GM19099 (cell line): ENCODE measurements at regions not wholly inside any gene's neighbourhood (a gene's known extent, or its start where the extent isn't known, plus 50 kb on each side); places are given as distances from the start of the nearest gene placed in this dataset.

Experiments
- POLR2A ChIP-seq: IDR thresholded peaks from 3 replicates; pipeline ENCODE4 v1.6.1; 2011; ENCODE audit warnings: low read depth; ENCODE audit not compliant: insufficient read length; ENCODE audit errors: extremely low read depth

DNA sequence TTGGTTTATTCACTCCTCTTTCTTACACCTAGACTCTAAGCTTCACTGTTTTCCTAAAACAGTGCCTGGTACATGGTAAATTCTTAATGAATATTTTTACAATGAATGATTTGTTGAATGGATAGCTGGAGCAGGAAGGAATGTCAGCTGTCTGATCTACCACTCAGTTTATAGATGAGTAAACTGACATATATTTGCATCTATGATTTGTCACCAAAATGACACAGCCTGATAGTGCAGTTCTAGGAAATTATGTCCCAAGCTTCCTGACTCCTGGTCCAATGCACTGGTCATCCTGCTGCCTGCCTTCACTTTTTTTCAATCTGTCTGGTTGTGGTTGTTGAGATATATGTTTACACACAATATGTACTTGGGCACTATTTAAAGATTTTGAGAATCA, 651.7 kb upstream of the WWC1 start:
- no peak for TF ChIP-seq POLR2A

DNA sequence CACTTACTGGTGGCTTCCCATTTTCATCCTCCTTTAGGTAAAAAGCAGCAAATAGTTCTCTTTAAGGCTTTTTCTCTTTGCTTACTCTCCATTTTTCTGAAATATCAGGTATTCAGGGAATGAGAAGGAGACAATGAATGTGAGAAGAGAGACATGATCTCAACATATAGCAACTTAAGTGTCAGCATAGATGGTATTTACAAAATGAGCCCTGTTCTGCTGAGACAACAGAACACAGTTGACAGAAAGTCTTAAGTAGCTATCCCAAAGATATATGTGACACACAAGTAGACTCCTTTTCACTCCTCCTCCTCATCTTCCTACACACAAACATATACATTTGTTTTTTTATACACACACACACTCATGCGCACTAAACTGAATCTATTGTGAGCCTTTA, 649.3 kb upstream of the WWC1 start:
- TF ChIP-seq POLR2A, result no peak

DNA sequence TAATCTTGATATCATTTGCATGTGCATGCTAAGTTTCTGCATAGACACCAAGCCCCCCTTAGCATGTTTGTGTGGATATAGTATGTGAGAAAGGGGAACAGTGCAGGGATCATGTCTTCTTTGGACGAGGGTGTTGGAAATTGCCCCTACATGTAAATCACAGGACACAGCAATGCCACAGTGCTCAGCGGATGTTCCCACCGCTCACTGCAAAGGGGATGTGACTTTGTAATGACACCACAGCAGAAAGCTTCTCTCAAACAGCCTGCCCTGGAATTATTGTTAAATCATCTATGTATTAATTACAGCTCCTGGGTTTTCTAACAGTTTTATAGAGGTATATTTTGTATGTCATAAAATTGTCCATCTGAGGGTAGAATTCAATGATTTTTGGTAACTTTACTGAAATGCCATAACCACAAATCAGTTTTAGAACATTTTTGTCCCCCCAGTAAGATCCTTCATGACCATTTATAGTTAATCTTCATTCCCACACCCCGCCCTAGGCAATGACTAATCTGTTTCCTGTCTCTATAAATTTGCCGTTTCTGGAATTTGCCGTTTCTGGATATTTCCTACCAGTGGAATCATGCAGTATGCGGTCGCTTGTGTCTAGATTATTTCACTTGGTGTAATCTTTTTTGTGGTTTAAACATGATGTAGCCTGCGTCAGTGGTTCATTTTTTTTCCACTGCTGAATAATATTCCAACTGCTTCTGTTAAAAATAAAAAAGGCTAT, 648.5 kb upstream of the WWC1 start:
- TF ChIP-seq POLR2A, result no peak

DNA sequence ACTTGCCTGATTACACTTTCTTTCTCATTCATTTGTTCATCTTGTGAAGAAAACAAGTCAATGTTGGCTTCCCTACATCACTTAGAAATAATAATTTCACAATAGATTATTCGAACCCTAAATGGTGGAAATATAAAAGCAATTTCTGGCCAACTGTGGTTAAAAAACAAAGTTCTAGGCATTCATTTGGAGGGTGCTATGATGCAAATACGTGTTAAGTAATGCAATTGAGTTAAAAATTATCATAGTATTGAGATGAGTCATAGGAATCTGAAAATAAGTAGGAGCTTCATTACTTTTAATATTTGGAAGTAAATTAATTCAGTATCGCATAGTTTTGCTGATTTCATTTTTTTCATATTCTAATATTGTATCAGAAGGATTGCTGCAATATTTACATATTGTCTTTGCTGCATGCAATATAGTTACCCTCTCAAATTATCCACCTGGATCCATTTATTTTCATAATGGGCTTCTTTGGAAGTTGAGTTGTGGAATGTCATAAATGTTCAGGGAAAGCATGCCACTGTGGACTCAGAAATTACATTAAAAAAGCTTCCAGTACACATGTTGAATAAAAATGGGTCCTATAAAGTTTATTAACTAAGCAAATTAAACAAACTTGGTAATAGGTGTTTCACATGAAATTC, 647.7 kb upstream of the WWC1 start:
- TF ChIP-seq POLR2A, result no peak

DNA sequence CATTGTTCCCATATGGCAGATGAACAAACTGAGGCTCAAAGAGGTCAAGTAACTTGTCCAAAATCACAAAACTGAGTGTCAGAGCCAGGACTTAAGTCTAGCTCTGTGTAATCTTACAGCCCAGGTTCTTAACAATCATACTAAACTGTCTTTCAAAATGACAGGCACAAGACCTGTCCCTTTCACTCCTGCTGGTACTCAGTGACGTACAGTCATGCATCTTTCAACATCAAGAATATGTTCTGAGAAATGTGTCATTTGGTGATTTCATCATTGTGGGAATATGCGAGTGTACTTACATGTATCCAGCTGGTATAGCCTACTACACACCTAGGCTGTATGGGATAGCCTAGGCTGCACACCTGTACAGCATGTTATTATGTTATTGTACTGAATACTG, 646.8 kb upstream of the WWC1 start:
- no peak for TF ChIP-seq POLR2A

DNA sequence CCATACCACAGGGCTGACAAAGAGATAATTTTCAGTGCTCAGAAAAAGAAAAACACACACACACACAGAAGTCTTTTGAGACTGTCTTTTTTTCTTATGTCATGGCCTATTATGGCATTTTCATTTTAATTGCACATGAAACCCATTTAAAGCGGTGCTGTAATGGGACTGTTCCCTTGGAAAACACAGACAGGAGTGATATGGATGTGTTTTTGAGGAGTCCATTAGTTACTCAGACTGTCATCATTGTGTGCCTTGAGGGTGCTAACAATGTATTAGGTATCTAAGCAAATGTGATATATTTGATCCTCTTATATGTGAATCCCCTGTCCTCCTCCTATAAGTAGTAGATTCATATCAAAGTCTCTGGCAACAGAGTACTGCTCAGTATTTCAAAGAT, 642.0 kb upstream of the WWC1 start:
- TF ChIP-seq POLR2A, result no peak

DNA sequence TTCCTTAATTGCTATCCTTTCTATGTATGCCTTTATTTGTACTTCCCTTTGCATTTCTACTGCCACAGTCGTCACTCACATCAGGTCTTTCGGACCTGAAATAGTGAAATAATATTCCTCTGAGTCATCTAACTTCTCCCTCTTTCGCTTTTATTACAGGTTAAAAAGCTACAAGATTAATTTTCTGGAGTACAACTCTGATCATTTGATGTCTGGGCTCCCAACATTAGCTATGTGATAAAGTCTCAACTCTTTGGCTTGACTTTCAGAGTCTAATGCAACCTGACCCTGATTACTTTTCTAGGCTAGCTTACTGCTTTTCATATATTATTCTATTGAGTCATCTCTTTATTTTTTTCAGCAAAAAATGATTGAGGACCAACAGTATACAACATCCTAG, 638.8 kb upstream of the WWC1 start:
- TF ChIP-seq POLR2A, result no peak

DNA sequence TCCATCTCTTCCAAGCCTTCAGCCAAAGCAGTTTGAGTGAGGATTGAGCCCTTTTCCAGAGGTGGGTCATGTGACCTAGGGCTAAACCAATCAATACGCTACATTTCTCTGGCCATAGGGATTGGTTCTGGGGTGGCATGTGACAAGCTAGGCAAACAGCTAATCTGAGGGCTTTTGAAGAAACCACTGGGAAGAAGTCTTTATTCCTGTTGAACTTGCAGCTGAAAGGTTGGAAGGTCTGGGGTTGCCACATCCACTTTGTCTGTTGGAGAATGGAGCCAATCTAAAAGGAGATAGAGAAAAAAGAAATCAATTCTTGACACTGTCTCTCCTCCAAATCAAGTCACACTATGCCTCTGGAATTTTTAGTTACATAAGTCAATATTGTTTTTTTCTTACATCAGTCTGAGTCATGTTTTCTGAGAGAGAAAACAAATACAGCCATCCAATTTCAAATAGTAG, 637.8 kb upstream of the WWC1 start:
- TF ChIP-seq POLR2A, result no peak

DNA sequence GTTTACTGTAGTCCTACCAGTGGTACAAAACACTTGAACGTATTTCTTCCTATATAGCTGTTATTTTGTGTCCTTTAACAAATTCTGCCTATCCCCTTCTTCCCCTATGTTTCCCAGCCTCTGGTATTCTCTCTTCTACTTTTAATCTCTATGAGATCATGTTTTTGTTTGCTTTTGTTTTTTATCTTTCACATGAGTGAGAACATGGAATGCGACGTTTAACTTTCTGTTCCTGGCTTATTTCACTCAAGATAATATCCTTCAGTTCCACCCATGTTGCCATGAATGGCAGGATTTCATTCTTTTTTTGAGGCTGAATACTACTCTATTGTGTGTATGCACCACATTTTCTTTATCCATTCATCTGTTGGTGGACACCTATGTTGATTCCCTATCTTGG, 634.4 kb upstream of the WWC1 start:
- TF ChIP-seq POLR2A, result no peak

DNA sequence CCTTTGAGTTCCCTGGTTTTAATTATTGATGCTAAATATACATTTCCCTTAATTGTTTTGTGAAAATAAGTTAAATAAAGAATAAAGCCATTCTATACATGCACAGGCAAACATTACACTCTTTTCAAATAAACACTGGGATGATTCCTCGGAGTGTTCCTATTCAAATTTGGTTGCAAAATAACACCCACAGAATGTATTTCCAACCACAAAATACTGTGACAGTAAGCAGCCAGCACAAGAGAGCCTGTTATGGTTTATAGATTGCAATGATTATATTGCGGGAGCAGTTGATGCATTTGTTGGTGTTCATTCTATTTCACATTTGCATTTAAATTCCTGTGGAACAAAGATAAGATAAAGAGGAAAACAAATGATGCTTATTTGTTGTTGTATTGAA, 632.6 kb upstream of the WWC1 start:
- no peak for TF ChIP-seq POLR2A

DNA sequence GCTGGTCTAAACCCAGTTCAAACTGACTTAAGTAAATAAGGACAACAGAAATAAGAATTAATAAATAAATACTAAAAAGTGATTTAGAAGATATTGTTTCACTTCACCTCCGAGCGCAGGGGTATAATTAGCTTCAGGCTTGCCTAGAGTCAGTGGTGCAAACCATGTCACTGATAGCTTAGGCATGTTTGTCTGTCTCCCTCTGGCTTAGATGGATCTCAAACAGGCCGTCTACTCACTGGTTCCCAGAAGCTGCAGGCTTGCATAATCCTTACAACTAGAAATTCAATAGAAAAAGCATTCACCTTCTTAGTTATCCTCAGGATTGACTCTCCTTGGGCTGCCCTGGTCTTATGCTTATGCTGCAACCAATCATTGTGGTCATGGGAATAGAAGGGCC, 629.8 kb upstream of the WWC1 start:
- no peak for TF ChIP-seq POLR2A

DNA sequence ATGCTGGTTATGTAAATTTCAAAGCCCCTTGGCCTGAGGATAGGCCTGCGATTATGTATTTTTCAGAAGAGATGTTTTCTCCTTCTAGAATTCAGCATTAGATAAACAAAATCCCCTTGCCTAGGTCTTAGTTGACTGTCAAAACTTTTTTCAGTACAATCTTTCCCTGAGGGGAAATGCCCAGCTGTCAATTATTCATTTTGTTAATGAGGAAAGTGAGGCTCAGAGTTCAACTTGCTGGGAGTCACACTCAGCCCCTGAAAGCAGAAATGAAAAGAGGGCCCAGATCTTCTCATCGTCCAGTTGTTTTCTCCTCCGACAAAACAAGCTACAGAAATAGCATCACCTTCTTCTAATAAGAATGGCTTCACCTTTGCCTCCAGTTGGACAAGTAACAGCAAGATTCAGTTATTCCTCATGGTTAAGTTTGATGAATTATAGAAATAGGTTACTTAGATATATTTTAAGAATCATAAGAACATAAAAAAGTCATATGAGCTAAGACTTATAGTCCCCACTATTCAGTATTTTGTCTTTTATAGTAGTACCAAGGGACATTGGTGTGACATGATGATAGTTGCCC, 627.1 kb upstream of the WWC1 start:
- no peak for TF ChIP-seq POLR2A

DNA sequence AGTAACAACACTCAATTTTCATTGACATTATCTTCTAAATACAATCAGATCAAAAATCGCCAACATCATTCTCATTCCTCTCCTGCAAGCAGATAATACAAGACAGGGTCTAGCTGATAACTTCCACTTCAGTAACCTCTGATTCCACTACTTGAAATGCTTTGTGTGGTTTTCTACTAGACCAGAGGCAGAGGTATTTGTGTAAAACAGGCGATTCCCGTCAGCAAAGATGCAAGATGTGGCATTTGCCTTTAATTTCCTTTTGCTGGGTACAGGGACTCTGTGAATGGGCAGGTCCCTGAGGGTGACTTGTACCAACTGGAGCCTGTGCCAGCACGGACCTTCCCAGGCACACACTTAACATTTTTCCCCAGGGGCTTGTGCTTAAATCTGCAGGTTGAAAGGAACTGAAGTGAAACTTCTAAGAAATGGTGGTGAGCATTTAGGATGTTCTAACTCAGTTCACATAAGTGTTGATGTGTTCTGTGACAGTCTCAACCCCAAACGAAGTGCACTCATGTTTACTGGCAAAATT, 625.5 kb upstream of the WWC1 start:
- TF ChIP-seq POLR2A, result no peak

DNA sequence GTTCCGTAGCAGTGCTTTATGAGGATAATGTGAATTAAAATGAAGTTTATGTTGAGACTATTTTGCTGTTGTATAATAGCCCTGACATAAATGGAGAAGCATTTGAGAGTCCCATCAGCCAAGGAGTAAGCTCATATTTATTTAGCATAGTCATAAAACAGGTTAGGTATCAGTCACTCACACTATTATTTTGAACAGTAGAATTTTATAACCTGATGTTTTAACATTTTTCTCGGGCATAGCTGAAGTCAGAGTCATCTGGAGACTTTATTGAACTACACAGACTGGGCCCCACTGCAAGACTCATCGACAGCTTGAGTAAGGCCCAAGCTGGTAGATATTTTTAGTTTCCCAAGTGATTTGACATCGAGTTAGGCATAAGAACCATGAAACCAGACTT, 620.3 kb upstream of the WWC1 start:
- TF ChIP-seq POLR2A, result no peak

DNA sequence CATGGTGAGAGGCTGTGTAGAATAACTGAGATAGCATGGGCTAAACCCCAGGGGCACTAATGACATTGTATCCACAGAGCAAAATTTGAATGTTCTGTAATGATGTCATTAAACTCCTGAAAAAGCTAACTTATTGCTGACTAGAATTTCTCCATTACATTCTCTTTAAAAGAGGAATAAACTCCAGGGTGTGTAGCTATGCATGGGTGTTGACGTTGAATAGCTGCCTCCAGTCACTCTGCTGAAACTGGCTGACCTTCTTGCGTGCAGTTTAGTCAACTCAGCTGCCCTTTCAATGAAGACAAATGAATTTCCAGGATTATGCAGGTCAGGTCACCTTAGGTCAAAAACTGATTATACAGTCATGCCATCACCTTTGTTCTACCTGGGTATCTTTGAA, 617.5 kb upstream of the WWC1 start:
- no peak for TF ChIP-seq POLR2A

DNA sequence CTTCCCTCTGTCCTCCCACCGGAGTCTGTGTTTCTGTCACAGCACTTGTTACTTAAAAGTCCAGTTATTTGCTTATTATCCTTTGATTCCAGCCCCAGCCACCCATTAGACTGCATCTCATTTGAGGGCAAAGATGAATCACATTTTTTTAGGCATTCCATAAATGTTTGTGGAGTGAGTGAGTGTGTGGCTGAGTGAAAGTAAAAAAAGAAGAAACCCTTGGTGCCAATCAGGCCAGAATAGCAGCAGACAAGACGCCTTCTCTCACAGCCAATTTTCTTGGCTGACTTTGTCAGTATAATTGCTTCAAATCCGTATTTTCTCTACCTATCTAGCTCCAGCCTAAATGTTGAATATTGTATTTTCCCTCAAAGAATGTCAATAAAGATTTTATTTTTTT, 613.0 kb upstream of the WWC1 start:
- TF ChIP-seq POLR2A, result no peak
